ENCODE measurements at regions not wholly inside any gene's neighbourhood (a gene's known extent, or its start where the extent isn't known, plus 50 kb on each side); places are given as distances from the start of the nearest gene placed in this dataset.

- H3K4me3 ChIP-seq (ENCODE audit: low read depth, low read length), result no peak overlapping the region
- no peak for TF ChIP-seq CTCF (IDR thresholded peaks at IDR 0.05; ENCODE audit: insufficient read depth, low read depth, low read length)
- DNase-seq (ENCODE audit: low read depth), result no peak
Measured at GRCh38 chr3:174430986-174431385, 428.1 kb upstream of the NAALADL2 start.

DNA sequence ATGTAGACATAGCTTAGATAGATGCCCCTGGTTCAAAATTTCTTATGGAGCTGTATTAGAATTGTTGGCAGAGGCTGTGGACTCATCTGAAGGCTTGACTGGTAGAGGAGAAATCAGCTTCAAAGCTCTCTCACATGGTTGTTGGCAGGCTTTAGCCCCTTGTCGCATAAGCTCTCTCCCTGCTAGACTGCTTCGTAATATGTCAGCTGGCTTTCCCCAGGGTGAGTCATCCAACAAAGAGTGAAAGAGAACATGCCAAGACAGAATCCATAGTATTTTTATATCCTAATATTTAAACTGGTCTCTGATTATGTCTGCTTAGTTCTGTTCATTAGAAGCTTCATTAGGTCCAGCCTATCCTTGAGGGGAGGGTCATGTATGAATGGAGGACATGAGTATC lies 427.4 kb upstream of the NAALADL2 start:
- TF ChIP-seq CTCF (IDR thresholded peaks at IDR 0.05; ENCODE audit: insufficient read depth, low read depth, low read length), result no peak
- no peak overlapping the region for H3K4me3 ChIP-seq (ENCODE audit: low read depth, low read length)
- peak; percentile 7 for DNase-seq (ENCODE audit: low read depth)

DNA sequence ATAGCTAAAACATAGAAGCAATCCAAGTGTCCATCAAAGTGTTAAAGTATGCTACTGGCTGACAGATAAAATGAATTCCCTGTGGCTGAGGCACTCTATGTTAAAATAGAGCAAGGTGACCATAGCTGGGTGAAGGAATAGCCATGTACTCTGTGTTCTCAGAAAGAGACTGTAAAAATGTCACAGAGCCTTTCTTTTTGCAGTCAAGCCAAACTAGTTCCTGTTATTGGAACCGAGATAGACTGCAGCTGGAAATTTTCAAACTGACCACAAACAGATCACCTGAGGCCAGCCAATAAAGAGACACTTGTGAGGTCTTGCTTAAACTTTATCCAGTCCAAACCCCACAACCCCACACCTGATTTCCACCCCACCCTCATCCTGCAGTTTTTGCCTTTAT lies 422.8 kb upstream of the NAALADL2 start:
- no peak for TF ChIP-seq CTCF (IDR thresholded peaks at IDR 0.05; ENCODE audit: insufficient read depth, low read depth, low read length)
- DNase-seq (ENCODE audit: low read depth), result peak; percentile 34
- no peak overlapping the region for H3K4me3 ChIP-seq (ENCODE audit: low read depth, low read length)

GRCh38 chr3:174438501-174439145 lies 420.5 kb upstream of the NAALADL2 start:
- no peak for TF ChIP-seq CTCF (IDR thresholded peaks at IDR 0.05; ENCODE audit: insufficient read depth, low read depth, low read length)
- H3K4me3 ChIP-seq (ENCODE audit: low read depth, low read length), result no peak overlapping the region
- peak; percentile 11 for DNase-seq (ENCODE audit: low read depth)

DNA sequence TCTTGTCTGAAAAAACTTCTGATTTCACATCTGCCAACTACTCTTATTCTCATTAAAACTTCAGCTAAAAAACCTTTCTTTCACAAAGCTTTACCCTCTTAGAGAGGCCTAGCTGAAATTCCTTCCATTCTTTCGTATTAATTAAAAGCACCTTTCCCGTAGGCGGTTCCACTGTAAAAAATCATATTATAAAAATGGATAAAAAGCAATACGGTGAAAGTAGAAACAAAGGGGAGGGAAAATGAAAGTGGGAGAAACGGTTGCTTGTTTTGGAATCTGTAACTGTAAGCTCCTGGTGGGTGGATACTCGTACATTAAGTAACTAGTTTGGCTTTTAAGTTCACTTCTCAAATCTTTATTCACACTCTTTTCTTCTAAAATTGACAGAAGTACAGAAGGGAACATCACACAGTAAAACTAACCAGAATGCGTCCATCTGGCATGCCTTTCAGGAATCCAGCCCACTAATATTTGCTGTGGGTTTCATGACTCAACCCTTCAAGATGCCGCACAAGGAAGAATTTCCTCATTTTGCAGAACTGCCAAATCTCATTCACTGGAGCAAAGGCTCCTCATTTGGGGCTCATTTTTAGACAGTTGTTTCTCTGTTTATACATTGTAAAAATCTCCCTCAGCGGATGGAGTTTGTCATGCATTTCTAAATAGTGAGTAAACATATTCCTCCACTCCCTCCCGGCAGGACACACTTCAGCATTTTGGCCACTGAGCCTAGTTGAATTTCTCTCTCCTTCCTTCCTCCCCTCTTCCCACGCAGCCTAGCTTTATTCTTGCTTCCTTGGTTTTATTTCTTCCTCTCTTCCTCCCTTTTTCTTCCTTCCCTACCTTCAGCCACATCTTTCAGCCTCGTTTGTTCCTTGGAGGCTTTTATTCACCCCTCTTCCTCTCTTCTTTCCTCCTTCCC lies 419.5 kb upstream of the NAALADL2 start:
- H3K4me3 ChIP-seq (ENCODE audit: low read depth, low read length), result peak overlapping the region; percentile 77
- no peak for TF ChIP-seq CTCF (IDR thresholded peaks at IDR 0.05; ENCODE audit: insufficient read depth, low read depth, low read length)
- peak; percentile 95 for DNase-seq (ENCODE audit: low read depth)

DNA sequence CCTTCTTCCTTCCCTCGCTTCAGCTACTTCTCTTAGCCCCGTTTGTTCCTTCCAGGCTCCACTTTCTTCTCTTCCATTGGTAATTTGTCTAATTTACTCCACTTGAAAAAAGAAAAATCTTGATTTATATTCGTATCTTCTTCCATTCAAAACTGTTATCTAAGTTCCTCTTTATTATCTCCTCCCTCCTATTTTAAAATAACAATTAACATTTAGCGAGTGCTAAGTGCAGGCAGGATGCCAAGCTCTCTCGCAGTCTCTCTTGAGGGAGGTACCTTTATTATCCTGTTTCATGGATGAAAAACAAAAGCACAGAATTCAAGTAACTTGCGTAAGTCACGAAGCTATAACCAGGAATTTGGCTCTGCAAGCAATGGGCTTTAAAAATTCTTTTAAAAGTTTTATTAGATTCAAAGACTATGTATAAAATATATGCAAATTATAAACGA lies 418.9 kb upstream of the NAALADL2 start:
- H3K4me3 ChIP-seq (ENCODE audit: low read depth, low read length), result peak overlapping the region; percentile 77
- no peak for TF ChIP-seq CTCF (IDR thresholded peaks at IDR 0.05; ENCODE audit: insufficient read depth, low read depth, low read length)
- DNase-seq (ENCODE audit: low read depth), result peak; percentile 72
